GM19351 (cell line): ENCODE measurements at regions not wholly inside any gene's neighbourhood (a gene's known extent, or its start where the extent isn't known, plus 50 kb on each side); places are given as distances from the start of the nearest gene placed in this dataset.
"Not testable (repeated sequence)": the region's sequence is repeated elsewhere in the genome, so short reads cannot be mapped to it uniquely, and the experiment has no call there.

Experiments
- ATAC-seq: cut with Tn5 transposase; IDR thresholded peaks from one replicate; pipeline ENCODE4 v1.9.1; 2021; ENCODE audit warnings: mild to moderate bottlenecking, moderate library complexity; ENCODE audit not compliant: unreplicated experiment

DNA sequence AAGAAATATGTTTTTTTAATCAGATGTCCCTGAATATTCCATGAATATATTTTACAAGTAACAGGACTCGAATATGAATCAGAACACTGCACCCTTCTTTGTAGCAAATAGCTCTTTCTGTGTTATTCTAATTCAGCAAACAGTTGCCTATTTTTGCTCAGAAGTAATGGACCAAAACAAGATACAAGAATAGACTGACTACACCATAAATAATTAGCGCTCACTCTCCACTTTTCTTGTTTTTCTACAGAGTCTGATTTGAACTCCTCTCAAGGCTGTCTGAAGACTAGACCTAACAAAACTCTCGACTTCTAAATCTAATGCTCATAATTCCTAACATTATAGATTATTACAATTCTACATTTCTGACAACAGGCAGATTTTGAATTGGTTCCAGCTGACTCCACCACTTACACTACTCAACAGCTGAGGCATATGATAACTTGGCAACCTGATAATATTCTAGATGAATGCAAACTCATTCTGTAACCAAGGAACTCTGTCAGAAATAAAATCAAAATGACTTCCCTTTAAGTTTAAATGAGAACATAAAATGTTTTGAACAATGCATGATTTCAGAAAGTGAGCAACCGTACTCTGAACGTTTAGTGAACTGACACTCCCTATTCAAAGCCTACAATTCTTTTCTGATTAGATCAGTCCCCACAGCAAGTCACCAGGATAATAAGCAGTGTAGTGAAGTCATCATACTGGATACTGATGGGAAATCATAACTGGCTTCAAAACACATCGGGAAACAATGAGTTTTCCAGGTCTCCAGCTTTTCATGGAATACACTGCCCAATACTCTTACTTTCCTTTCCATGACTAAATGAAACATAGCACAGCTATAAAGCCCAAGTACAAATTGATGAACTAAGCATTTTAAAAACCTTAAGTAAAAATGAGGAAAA lies 114.2 kb upstream of the BEND6 start:
- no peak for ATAC-seq

DNA sequence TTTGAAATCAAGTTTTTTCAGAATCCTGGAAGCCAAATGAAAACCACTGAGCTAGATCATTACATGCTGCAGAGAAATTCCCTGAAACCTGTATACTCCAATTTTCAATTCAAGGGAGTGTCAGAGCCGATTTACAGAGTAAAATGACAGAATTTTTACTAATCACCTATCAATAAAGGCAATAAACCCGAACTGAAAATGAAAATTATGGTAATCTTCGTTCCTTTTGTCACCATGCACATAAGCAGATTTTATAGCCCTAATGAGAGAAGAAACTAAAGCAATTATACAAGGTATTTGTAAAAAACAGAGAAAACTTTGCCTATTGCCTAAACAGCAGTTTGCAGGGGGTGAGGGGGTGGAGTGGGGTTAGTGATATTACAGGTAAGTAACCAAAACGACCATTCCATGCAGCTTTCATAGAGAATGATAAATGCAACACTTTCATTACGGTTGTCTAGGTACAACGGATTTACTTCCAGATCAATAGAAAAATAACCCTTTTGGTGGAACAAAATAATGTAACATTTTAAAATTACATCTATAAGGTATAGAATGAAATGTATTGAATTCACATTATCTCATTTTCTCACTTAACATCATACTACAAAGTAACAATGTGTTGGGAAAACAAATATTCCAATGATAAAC lies 115.2 kb upstream of the BEND6 start:
- no peak for ATAC-seq

GRCh38 chr6:56838965-56839364 lies 115.9 kb upstream of the BEND6 start:
- ATAC-seq, result no peak

DNA sequence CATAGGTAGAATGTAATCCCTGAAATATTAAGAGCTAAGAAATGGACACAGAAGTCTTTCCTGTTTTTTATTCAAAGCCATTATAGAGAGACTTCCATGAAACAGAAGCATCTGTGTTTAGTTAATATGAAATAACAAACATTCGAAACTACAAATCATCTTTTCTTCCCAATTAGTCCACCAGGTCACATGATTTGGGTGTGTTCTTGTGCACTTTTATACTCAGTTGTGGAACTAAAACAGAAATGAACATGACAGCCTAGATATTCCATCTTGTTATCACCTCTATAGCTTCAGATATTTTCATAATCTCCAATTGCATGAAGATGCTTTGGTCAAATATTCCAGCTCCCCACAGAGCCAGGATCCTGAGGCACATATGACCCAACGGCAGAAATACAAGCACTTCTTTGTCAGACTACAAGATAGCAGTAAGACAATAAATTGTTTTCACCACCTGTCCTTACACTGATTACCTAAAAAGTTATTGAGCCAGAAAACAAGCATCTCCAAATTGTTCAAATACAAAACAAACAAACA lies 116.8 kb upstream of the BEND6 start:
- no peak for ATAC-seq

- ATAC-seq, result no peak
These were observed 117.5 kb upstream of the BEND6 start for GRCh38 chr6:56837322-56837894.

- ATAC-seq, result no peak
These were observed 119.3 kb upstream of the BEND6 start for GRCh38 chr6:56835612-56836011.

DNA sequence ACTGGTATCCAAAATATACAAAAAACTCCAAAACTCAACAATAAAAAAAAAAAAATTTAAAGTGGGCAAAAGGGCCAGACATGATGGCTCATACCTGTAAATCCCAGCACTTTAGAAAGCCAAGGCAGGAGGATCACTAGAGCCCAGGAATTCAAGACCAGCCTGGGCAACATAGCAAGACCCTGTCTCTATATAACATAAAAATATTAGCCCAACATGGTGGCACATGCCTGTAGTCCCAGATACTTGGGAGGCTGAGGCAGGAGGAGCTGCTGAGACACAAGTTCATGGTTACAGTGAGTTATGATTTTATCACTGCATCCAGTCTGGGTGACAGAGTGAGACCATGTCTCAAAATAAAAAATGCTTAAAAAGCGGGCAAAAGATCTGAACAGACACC lies 121.0 kb upstream of the BEND6 start:
- no peak for ATAC-seq

DNA sequence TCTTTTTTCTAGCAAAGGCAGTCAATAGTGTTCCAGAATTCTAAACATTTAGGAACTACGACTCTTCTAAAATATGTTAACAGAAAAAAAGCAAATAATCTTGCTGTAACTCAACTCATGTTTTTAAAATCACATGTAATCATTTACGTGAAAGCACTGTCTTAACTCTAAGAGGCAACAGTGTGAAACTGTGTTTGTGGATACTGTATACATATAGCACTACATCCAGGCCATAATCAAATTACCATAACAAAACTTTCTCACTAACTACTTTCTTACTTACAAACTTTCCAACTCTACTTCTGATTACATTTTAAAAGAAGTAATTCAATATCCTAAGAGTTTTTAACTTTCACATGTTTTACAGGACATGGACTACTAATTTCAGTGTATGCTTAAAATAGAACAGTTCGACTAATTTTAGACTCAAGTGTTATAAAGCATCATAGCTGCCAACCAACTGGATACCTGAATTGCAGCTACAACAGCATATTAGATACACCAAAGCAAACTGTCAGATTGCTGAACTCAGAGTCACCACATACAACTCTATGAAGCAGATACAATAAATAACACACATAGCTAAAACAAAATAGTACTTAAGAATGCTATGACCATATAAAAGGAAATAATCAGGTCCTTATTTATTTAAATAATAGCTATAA lies 121.6 kb upstream of the BEND6 start:
- no peak for ATAC-seq

GRCh38 chr6:56832225-56832624 lies 122.7 kb upstream of the BEND6 start:
- ATAC-seq, result no peak

- no peak for ATAC-seq
These were observed 123.6 kb upstream of the BEND6 start for GRCh38 chr6:56831334-56831733.

DNA sequence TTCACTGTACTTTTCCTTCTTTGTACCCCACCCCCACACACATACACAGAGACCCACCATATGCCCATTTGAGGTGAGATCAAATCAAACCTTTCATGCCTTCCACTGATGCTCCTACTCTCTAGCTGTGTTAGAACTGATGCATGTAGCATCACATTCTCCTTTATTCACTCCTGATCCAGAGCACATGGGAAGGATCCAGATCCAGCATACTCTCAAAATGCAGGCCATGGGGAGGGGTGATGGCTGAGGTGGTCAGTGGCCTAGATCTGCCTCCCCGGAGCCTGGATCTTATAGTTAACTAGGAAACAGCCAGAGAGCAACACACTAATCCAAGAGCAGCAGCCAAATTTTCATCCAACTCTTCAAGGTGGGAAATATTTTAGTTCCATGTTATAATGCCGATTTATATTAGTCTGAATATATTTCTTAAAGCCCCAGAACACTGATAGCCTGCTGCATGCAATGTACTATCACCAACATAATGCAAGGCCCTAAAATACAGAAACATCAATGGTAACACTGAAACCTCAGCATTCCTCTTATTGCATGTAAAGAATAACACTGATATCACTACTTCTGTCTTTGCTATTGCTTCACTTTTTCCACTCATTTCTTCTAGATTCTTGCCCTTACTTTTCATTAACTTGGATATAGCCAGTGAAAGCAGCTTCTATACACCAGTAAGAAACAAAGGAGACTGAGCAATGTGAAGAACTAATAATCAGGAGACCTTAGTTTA lies 126.8 kb upstream of the BEND6 start:
- no peak for ATAC-seq

DNA sequence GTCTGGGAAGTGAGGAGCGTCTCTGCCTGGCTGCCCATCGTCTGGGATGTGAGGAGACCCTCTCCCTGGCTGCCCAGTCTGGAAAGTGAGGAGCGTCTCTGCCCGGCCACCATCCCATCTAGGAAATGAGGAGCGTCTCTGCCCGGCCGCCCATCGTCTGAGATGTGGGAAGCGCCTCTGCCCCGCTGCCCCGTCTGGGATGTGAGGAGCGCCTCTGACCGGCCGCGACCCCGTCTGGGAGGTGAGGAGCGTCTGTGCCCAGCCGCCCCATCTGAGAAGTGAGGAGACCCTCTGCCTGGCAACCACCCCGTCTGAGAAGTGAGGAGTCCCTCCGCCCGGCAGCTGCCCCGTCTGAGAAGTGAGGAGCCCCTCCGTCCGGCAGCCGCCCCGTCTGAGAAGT lies 130.5 kb upstream of the BEND6 start:
- not testable (repeated sequence) for ATAC-seq

- ATAC-seq, result no peak
These were observed 133.9 kb upstream of the BEND6 start for GRCh38 chr6:56821005-56821432.

GRCh38 chr6:56820060-56820459 lies 134.8 kb upstream of the BEND6 start:
- no peak for ATAC-seq

DNA sequence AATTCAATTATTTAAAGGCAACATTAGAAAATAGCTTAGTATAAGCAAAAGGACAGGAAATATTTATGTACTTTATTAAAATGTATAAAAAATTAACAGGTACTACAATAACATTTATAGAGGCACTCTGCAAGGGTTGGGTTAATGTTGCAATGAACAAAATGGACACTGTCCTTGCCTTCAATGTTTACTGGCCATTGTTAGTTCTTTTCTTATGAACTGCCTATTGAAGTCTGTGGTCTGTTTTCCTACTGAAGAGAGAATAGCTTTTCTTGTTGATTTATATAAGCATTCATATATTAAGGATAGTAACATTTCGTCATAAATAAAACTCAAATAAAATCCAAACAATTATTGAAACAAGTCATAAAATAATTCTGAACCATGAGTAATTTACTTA lies 135.3 kb upstream of the BEND6 start:
- ATAC-seq, result no peak

- ATAC-seq, result no peak
These were observed 138.5 kb upstream of the BEND6 start for GRCh38 chr6:56816370-56816769.

DNA sequence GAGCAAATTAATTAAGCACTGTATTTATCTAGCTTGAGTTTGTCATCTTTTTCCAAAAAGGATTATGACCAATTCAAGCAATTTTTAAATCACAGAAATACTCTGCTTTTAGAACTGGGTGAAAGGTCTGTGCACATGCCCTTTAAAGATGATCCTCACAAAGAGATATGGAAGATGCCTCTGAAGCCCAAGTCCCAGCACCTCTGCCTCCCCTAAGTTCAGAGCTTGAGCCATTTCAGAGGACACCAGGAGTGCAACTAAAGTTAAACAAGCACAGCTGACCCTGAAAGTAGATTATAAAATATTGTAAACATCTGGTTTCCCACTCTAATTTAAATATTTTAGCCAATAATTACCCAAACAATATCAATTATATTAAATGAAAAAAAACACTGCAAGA lies 139.5 kb upstream of the BEND6 start:
- ATAC-seq, result no peak

GRCh38 chr6:56814802-56815201 lies 140.1 kb upstream of the BEND6 start:
- no peak for ATAC-seq

DNA sequence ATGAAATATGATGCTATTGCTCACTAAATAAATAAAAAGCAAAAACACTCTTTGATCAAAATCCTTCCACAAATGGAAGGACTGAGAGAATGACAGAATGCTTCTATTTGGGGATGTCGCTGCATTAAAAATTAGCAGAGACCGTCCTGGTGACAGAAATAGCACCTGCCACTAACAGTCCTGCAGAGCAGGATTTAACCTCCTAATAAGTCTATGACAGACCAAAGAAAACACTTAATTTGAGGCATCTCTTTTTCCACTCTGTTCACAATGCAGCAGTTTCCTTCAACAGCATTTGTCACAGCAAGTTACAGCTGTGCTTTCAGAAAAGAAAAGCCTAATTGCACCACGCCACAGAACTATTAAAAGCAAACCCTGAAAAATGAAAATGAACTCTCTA lies 140.6 kb upstream of the BEND6 start:
- ATAC-seq, result peak; percentile 53

DNA sequence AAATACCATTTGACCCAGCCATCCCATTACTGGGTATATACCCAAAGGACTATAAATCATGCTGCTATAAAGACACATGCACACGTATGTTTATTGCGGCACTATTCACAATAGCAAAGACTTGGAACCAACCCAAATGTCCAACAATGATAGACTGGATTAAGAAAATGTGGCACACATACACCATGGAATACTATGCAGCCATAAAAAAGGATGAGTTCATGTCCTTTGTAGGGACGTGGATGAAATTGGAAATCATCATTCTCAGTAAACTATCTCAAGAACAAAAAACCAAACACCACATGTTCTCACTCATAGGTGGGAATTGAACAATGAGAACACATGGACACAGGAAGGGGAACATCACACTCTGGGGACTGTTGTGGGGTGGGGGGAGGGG lies 142.1 kb upstream of the BEND6 start:
- ATAC-seq, result not testable (repeated sequence)
